ENCODE measurements at regions not wholly inside any gene's neighbourhood (a gene's known extent, or its start where the extent isn't known, plus 50 kb on each side); places are given as distances from the start of the nearest gene placed in this dataset.
A peak's percentile ranks its signal among the peaks of the same experiment; 100 is the strongest.
"Not testable (repeated sequence)": the region's sequence is repeated elsewhere in the genome, so short reads cannot be mapped to it uniquely, and the experiment has no call there.

DNA sequence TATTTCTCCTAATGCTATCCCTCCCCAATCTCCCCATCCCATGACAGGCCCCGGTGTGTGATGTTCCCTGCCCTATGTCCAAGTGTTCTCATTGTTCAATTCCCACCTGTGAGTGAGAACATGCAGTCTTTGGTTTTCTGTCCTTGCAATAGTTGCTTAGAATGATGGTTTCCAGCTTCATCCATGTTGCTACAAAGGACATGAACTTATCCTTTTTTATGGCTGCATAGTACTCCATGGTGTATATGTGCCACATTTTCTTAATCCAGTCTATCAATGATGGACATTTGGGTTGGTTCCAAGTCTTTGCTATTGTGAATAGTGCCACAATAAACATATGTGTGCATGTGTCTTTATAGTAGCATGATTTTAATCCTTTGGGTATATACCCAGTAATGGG, 51.3 kb upstream of the RIOK2 start:
- DNase-seq (ENCODE audit: low read depth) = not testable (repeated sequence)

DNA sequence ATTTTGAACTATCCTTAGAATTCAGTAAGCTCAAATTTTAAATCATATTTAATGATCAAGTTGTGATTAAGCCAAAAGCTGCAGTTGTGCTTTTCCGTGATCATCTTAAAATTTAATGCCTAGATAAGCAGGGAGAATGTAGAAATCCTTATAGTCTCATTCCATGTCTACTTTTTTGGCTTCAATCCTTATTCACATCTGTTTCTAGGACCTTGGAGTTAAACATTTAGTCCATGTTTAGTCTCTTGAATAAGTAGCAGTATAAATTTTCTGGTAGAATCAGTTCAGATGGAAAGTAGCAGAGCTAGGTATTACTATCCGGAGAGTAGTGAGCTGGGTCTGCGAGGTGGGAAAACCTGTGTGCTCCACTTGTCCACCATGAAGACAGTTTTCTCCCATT, 59.3 kb upstream of the RIOK2 start:
- no peak for DNase-seq (ENCODE audit: low read depth)

DNA sequence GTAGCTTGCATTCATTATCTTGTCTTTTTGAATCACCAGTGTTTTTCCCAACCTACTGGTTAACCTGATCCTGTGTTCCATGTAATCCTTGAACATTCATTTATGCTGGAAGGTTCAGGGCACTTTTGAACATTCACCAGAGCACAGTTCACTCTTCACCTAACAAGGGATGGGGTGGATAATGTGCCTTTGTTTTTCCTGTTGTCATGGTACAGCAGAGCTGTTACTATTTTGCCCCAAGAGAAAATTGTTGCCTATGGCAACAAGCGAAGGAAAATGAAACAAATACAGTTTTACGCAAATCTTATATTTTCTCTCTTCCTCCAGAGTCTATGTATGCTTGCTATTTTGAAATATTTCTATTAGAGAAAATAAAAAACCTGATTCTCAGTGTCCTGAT, 60.3 kb upstream of the RIOK2 start:
- no peak for DNase-seq (ENCODE audit: low read depth)

DNA sequence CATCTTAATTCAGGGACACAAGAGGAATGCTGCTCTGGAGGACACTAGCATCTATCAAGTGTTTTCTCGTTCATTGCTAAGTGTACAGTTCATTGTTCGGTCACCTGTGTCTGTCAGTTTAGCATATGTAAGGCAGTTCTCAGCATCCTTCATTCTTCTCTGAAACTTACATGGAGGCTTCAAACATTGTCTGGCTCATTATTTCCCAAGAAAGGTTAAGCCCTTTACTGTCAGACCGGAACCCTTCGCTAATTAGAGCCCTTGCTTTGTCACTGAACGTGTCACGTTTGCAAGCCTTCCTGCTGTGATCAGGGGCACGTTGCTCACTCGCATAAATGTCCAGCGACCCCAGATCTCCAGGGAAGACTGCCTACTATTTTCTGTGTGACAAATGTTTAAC, 62.3 kb upstream of the RIOK2 start:
- DNase-seq (ENCODE audit: low read depth) = no peak

DNA sequence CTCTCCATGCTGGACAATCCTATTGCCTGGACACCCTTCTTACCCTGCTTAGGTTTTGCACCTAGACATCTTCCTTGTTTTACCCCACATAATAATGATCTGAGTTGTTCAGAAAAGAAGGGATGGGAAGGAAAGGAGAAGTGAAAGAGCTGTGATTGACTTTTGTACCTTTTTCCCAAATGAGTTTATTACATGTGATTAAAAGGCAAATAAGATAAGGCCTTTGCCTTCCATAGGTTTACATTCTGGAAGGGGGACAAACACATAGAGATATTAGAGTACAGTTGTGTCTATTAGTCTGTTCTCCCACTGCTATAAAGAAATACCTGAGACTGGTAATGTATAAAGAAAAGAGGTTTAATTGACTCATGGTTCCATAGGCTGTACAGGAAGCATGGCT, 67.1 kb upstream of the RIOK2 start:
- DNase-seq (ENCODE audit: low read depth) = no peak

DNA sequence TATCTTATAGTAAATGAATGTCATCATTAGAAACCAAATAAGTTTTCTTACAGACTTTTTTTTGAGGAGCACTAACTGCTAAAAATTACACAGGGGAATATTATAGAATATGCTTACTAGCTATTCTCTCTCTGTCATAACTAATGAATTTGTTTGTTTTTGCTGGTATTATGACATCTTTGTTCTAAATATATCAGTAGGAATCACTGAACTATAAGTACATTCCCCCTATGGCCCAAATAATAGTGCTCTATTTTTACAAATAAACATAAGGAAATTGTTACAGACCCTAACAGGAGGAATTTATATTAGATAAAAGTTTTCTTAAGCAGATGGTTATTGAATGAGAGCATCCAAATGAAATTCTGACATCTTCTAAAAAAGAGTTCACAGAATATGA, 83.0 kb upstream of the RIOK2 start:
- no peak for DNase-seq (ENCODE audit: low read depth)

DNA sequence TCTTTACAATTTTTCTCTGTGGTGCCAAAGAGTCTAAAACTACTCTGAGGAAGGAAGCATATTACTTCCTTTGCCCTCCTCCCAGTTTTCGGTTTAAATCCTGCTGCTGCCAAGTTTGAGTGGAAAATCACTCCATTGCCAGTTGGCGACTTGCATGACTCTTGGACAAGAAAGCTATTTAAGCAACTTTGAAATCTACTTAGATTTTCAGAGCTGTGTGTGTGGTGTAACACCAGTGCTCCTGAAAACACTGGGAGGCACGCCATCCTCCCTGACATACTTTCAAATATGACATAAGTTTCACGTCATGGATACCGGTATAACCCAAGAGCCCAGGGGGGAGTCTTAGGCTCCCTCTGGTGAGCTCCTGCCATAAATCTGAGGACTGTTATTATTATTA, 83.5 kb upstream of the RIOK2 start:
- DNase-seq (ENCODE audit: low read depth) = no peak

DNA sequence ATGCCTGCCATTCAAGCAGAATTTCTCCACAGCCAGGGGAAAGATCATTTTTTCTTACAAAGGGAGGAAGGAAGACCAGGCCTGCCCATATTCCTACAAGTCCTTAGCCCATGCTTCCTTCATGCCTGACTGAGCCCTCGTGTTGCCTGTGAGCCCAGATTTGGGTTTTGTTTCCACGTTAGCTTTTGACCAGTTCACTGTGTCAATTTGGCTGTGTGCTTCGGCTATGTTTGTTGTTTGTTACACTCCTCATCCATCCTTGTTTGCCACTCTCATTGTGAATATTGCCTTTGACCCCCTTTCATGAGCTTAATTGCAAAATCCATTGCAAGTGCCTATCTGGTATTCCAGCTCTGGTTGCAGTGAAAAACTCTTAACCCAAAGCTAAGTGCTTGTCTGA, 84.7 kb upstream of the RIOK2 start:
- DNase-seq (ENCODE audit: low read depth) = no peak

DNA sequence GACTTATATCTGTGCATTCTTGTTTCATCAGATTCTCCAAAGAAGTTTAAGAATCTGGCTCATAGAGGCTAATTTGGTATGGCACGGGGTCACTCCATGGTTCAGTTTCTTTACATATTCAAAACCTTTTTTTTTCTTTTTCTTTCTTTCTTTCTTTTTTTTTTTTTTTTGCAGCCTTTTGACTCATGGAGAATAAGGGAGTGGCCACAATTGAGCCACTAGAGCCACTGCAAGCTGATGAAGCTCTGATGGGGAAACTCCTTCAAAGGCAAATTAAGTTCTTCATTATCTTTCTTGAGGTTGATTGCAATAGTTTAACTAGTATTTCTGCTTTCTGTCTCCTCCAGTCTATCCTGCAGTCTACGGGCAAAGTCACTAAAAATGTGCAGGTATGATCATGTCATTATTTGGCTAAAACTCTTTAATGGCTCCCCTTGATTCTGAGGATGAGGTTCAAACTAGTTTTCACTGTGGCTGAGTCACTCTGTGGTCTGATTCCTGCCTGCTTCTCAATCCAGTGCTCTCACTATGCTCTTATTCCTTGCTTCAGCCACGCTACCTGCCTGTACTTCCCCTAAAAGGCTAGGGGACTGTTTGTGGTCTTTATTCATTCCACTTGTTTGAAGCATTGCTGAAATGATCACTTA, 93.5 kb upstream of the RIOK2 start:
- no peak for DNase-seq (ENCODE audit: low read depth)

DNA sequence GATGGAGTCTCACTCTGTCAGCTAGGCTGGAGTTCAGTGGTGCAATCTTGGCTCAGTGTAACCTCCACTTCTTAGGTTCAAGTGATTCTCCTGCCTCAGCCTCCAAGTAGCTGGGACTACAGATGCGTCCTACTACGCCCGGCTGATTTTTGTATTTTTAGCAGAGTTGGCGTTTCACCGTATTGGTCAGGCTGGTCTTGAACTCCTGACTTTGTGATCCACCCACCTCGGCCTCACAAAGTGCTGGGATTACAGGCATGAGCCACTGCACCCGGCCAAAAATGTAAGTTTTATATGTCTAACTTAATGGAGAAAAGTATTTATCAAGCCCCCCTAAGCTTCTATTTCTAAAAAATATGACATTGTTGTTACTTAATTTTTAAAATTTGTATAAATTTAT, 98.2 kb upstream of the RIOK2 start:
- no peak for DNase-seq (ENCODE audit: low read depth)

DNA sequence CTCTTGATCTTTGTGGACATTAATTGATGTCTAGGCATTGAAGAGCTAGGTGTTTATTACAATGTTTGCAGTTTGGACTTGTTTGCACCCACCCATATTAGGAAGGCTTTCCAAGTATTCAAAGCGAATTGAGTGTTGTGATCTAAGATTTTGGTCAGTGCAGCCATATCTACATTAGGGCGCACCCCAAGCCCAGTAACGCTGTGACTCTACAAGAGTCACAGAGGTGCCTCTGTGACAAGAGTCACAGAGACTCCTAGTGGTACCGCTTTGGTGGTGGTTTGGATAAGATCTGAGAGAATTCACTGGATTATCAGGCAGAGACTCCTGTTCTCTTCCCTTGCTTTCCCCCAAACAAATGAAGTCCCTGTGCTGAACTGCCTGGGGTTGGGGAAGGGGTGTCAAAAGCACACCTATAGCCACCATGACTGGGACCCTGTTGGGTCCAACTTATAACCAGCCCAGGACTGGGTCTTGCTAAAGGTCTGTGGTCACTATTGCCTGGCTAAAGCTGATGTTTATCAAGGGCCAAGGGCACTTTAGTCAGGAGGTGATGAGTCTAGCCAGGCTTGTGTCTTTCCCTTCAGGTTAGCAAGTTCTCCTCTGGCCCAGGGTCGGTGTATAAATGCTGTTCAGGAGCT, 114.1 kb upstream of the RIOK2 start:
- peak; percentile 79 for DNase-seq (ENCODE audit: low read depth)

DNA sequence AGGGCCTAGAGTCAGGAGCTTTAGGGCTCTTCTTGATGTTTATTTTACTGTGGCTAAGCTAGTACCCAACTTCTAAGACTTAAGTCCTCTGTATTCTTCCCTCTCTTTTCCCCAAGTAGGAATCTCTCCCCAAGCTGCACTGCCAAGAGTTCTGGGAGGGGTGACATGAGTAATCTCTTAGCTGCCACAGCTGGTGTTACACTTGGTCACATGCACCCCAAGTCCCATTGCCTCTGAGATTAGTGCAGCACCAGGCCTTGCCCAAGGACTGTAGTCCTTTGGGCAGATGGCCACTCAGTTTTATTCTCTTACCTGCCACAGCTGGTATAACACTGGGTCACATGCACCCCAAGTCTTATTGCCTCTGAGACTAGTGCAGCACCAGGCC, 114.7 kb upstream of the RIOK2 start:
- DNase-seq (ENCODE audit: low read depth) = no peak

DNA sequence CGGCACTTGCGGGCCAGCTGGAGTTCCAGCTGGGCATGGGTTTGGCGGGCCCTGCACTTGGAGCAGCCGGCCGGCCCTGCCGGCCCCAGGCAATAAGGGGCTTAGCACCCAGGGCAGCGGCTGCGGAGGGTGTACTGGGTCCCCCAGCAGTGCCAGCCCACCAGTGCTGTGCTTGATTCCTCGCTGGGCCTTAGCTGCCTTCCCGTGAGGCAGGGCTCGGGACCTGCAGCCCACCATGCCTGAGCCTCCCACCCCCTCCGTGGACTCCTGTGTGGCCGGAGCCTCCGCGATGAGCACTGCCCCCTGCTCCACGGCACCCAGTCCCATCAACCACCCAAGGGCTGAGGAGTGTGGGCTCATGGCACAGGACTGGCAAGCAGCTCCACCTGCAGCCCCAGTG, 118.1 kb upstream of the RIOK2 start:
- DNase-seq (ENCODE audit: low read depth) = not testable (repeated sequence)

DNA sequence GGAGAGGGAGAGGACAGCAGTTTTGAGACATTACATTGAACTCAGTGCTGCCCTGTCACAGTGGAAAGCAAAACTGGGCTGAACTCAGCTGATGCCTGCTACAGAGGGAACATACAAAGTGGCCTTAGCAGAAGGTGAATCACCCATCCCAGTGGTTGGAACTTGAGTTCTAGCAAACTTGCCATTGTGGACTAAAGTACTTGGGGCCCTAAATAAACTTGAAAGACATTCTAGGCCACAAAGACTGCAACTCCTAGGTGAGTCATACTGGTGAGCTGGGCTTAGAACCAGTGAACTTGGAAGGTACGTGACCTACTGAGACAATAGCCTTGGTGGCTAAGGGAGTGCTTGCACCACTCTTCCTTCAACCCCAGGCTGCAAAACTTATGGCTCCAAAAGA, 155.7 kb upstream of the RIOK2 start:
- DNase-seq (ENCODE audit: low read depth) = peak; percentile 9

DNA sequence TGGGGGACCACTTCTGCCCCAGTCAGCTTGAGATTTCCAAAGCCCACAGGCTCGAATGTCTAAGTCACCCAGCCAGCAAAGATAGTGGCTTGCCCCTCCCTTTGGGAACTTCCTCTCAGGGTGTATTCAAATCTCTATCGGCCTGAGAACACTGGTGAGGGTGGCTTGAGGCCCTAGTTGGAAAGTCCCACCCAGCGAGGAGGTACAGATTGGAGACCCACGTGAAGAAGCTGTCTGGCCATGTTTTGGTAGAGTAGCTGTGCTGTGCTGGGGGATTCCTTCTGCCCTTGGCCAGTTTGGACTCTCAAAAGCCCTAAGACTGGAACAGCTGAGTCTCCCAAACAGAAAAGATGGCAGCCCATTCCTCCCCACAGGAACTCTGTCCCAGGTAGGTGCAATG, 172.7 kb upstream of the RIOK2 start:
- DNase-seq (ENCODE audit: low read depth) = no peak

DNA sequence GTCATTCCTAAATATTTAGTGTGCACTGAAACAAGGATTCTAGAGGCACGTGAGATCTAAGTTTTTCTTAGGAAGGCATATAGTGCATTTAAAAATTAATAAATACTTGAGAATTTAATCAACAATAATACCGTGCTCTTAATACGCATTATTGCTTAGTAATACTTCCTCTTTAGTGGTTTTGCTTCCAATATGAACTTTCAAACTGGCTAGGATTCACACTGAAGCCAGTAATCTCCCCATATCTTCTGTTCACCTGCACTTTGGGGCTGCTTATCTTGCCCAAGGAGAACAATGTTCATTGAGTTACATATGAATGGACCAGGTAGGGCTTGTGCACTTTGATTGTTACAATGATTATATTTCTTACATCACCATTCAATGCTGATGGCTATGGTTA, 180.5 kb upstream of the RIOK2 start:
- no peak for DNase-seq (ENCODE audit: low read depth)

DNA sequence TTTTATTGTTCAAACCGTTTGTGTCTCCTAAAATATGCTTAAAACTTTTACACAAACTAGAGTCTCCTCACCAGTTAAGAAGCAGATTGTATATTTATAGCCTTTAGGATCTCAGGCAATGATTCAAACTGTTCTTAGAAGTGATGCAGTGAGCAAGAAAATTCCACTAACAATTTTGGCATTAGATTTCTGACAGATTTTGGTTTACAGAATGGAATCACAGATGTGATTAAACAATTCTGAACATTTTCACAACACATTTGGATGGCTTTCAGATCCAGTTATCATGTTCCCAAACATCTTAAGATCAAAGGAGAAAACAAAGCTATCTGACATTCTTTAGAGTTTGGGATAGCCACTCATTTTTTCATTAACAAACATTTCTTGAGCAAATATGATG, 181.7 kb upstream of the RIOK2 start:
- no peak for DNase-seq (ENCODE audit: low read depth)

DNA sequence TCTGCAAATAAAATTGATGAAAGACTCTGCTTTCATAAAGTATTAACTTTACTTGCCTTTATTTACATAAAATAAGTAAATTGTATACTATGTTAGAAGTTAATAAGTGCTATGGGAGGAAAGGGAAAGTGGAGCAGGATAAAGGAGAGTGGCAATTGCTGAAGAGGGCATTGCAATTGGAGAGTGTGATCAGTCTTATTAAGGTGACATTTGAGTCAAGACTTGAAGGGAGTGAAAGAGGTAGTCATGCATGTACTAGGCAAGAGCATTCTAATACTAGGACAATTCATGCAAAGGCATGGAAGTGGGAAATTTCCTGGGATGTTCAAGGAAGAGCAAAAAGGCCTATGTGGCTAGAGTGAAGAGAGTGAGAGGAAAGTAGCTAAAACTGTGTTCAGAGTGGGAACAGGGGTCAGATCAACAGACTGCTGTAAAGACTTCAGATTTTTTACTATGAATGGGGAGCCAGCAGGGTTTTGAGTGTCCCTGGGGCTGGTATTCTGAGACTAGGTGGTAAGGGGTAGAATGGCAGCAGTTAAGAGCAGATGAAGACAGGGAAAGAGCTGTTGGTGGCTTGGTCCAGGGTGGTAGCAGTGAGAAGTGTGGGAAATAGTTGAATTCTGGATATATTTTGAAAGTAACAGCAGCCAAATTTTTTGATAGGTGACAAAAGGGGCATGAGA, 182.3 kb upstream of the RIOK2 start:
- no peak for DNase-seq (ENCODE audit: low read depth)

DNA sequence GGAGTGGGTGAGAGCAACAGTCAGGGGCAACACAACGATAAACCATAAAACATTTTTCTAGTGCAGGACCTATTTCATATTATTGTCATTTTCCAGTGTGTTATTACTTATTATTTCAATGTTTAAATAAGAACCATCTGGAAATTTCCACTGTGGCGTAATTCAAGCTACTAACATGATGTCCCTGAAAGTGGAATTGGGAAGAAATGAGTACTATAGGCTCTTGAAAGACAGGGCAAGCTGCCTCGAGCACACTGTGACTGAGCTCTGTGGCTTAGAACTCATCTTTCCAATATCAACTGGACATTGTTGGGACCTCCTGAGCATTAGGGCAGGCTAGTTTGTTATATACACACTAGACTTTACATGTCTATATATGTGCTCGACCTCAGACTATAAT, 182.9 kb upstream of the RIOK2 start:
- no peak for DNase-seq (ENCODE audit: low read depth)

DNA sequence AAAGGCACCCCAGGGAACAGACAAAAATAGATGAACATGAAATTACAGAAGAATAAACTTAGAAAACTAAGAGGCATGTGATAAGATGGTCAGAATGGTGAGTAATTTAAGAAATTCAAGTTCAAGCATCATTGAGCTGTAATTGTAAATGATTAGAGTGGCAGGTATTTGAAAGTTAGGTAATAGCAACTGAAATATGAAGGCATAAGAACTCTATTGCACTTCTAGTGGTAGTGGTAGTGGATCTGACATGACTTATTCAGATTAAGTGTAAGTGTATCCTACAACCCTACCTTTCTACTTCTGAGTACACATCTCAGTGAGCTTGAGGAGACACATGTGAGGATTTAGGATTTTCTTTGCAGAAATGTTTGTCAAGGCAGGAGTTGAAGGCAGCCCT, 192.9 kb upstream of the RIOK2 start:
- DNase-seq (ENCODE audit: low read depth) = no peak

DNA sequence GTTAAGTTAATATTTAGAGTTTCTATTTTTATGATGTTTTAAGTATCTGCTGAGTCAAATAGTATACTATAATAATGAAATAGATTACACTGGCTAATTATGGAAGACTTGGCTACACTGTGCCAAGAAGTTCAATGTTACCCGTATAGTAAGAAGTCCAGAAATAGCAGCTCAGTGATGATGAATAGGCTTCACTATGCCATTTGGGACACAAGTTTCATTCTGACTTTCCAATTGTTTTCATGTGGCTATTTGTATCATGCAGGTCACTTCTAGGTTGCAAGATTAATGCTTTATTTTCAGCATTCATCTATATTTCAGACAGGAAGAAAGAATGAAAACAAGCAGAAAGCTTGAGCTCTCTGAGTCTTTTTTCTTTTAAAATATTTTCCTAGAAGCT, 194.5 kb upstream of the RIOK2 start:
- DNase-seq (ENCODE audit: low read depth) = no peak

DNA sequence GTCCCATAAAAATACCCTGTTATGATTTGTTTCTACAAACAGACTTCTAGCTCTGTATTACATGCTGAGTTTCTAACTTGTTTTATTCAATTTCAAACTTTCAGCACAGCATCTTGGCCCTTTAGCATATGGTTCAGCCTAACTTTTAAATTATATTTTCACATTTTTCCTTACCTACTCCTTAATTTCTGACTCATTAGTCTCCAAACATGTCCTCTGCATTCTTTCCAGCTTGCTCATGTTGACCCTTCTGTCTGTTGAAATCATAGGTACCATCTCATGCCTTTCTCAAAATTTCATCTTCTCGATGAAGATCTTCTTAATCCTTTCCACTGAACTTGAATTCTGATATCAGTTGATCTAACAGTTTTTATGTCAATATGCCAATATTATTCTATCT, 200.9 kb upstream of the RIOK2 start:
- DNase-seq (ENCODE audit: low read depth) = peak; percentile 69

DNA sequence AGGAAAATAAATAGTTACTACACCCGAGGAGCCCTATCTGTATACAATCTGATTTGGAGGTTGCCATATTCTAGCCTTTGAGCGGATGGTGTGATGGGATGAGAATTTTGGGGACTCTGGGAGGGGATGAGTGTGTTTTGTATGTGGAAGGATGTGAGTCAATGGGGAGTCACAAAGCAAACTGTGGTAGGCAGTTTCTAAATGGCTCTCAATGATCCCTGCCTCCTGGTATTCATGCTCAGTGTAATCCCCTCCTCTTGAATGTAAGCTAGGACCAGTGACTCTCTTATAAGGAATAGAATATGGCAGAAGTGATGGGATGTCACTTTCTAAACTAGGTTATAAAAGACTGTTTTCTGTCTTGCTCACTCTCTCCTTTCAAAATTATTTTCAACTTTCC, 205.7 kb upstream of the RIOK2 start:
- peak; percentile 71 for DNase-seq (ENCODE audit: low read depth)

DNA sequence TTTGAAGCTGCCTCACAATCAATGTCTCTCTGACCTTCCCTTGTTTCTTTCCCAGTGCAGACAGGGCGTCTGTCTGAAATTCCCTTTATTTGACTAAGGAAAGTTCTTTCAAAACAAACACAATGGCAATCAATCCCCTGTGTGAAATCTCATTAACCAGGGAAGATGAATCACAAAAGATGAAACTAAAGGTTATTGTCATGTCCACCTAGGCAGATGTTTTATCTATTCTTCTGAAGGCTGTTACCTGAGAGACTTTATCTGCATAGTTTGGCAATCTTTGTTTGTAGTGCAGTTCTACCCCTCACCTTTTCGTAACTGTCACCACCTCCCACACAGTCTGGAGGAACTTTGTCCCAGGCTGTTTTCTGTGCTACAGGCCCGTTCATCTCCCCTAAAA, 217.5 kb upstream of the RIOK2 start:
- DNase-seq (ENCODE audit: low read depth) = no peak
